HG02840 (cell line): ENCODE measurements at regions not wholly inside any gene's neighbourhood (a gene's known extent, or its start where the extent isn't known, plus 50 kb on each side); places are given as distances from the start of the nearest gene placed in this dataset.
"Not testable (repeated sequence)": the region's sequence is repeated elsewhere in the genome, so short reads cannot be mapped to it uniquely, and the experiment has no call there.

Source experiments
- ATAC-seq: cut with Tn5 transposase; IDR thresholded peaks from one replicate; pipeline ENCODE4 v1.9.1; 2021; ENCODE audit warnings: mild to moderate bottlenecking, moderate library complexity, moderate number of reproducible peaks; ENCODE audit not compliant: unreplicated experiment, low FRiP score

GRCh38 chr5:104019956-104020355, 457.4 kb upstream of the NUDT12 start:
- no peak for ATAC-seq

GRCh38 chr5:104018299-104018698, 455.7 kb upstream of the NUDT12 start:
- no peak for ATAC-seq

GRCh38 chr5:104016646-104017045, 454.1 kb upstream of the NUDT12 start:
- no peak for ATAC-seq

- ATAC-seq, result no peak
Observed at GRCh38 chr5:104015765-104016164, 453.2 kb upstream of the NUDT12 start.

- not testable (repeated sequence) for ATAC-seq
Observed at GRCh38 chr5:104002783-104003182, 440.2 kb upstream of the NUDT12 start.

- no peak for ATAC-seq
Observed at GRCh38 chr5:104001136-104001535, 438.5 kb upstream of the NUDT12 start.

- no peak for ATAC-seq
Observed at GRCh38 chr5:103993031-103993430, 430.4 kb upstream of the NUDT12 start.

- ATAC-seq, result no peak
Observed at GRCh38 chr5:103990064-103990463, 427.5 kb upstream of the NUDT12 start.

GRCh38 chr5:103981592-103981991, 419.0 kb upstream of the NUDT12 start:
- ATAC-seq, result no peak

GRCh38 chr5:103973669-103974068, 411.1 kb upstream of the NUDT12 start:
- ATAC-seq, result no peak

GRCh38 chr5:103966295-103966694, 403.7 kb upstream of the NUDT12 start:
- not testable (repeated sequence) for ATAC-seq

GRCh38 chr5:103962023-103962422, 399.4 kb upstream of the NUDT12 start:
- no peak for ATAC-seq

GRCh38 chr5:103953601-103954382, 391.2 kb upstream of the NUDT12 start:
- no peak for ATAC-seq

GRCh38 chr5:103951776-103952175, 389.2 kb upstream of the NUDT12 start:
- ATAC-seq, result no peak

GRCh38 chr5:103943230-103943629, 380.6 kb upstream of the NUDT12 start:
- no peak for ATAC-seq

GRCh38 chr5:103942587-103943186, 380.1 kb upstream of the NUDT12 start:
- ATAC-seq, result no peak

- ATAC-seq, result no peak
Observed at GRCh38 chr5:103941596-103941995, 379.0 kb upstream of the NUDT12 start.

GRCh38 chr5:103938146-103938695, 375.6 kb upstream of the NUDT12 start:
- no peak for ATAC-seq

GRCh38 chr5:103929338-103930013, 366.9 kb upstream of the NUDT12 start:
- ATAC-seq, result no peak

GRCh38 chr5:103927739-103928138, 365.1 kb upstream of the NUDT12 start:
- no peak for ATAC-seq

- no peak for ATAC-seq
Observed at GRCh38 chr5:103923616-103924168, 361.1 kb upstream of the NUDT12 start.
